ENCODE measurements at regions not wholly inside any gene's neighbourhood (a gene's known extent, or its start where the extent isn't known, plus 50 kb on each side); places are given as distances from the start of the nearest gene placed in this dataset.

- TF ChIP-seq ELF4 (IDR thresholded peaks at IDR 0.05) = no peak
- TF ChIP-seq BHLHE40 (IDR thresholded peaks at IDR 0.05; ENCODE audit: borderline replicate concordance) = no peak
- no peak for TF ChIP-seq TARDBP (IDR thresholded peaks at IDR 0.05)
- no peak for TF ChIP-seq ARNT (IDR thresholded peaks at IDR 0.05)
- no peak for TF ChIP-seq ZNF384 (IDR thresholded peaks at IDR 0.05)
- no peak for TF ChIP-seq PKNOX1 (IDR thresholded peaks at IDR 0.05)
- TF ChIP-seq CTBP1 (IDR thresholded peaks at IDR 0.05; ENCODE audit: borderline replicate concordance) = no peak
- no peak for TF ChIP-seq SP1 (IDR thresholded peaks at IDR 0.05)
Observed at GRCh38 chr11:81224396-81224795, 1509.3 kb downstream of the FAM181B start.
